ENCODE measurements at regions not wholly inside any gene's neighbourhood (a gene's known extent, or its start where the extent isn't known, plus 50 kb on each side); places are given as distances from the start of the nearest gene placed in this dataset.

- Histone ChIP-seq H2BK120ac (ENCODE audit: low read depth, low read length, poor library complexity, severe bottlenecking) (no peak overlapping the region), H3K79me1 (ENCODE audit: insufficient read depth, low read depth, low read length, poor library complexity, severe bottlenecking) (no peaks in the 10 kb centered on the region), H2AK5ac (ENCODE audit: insufficient read length, low read length) (no peak overlapping the region), H2AFZ (ENCODE audit: low read length) (no peak overlapping the region), H3K23me2 (ENCODE audit: insufficient read length, low read depth, low read length, poor library complexity, severe bottlenecking) (no peaks in the 10 kb centered on the region), H3K23ac (ENCODE audit: insufficient read length, low read depth, low read length) (no peak overlapping the region), H3K4ac (ENCODE audit: low read depth, low read length) (no peak overlapping the region), H3K4me1 (ENCODE audit: insufficient read depth, low read length) (no peaks in the 10 kb centered on the region), H3K56ac (ENCODE audit: insufficient read length, low read depth, low read length) (no peak overlapping the region), H2BK12ac (ENCODE audit: insufficient read length, low read depth, low read length) (no peak overlapping the region), H2BK20ac (ENCODE audit: low read depth, low read length, poor library complexity, severe bottlenecking) (no peak overlapping the region), H3K27me3 (ENCODE audit: insufficient read depth, low read length) (no peaks in the 10 kb centered on the region), H3K4me2 (ENCODE audit: insufficient read depth, insufficient read length, low read length) (no peak overlapping the region), H4K5ac (ENCODE audit: insufficient read length, low read depth, low read length) (no peak overlapping the region), H3K14ac (ENCODE audit: insufficient read depth, low read length) (no peak overlapping the region; the same call in 1 of the 2 replicates), H2BK5ac (ENCODE audit: insufficient read length, low read length) (no peak overlapping the region), H3T11ph (ENCODE audit: low read length) (no peak overlapping the region), H3K27ac (ENCODE audit: insufficient read length, low read depth, low read length) (no peak overlapping the region), H3K9ac (ENCODE audit: extremely low read depth, insufficient read length, low read length) (no peak overlapping the region), H3K9me3 (ENCODE audit: control insufficient read depth, low read depth, low read length) (no peaks in the 10 kb centered on the region), H4K91ac (ENCODE audit: insufficient read length, low read depth, low read length) (no peak overlapping the region), H3K18ac (ENCODE audit: insufficient read length, low read depth, low read length) (no peak overlapping the region), H3K79me2 (ENCODE audit: insufficient read depth, low read length) (no peaks in the 10 kb centered on the region), H4K8ac (replicated peaks; ENCODE audit: insufficient read length, low read depth, low read length) (no peak overlapping the region), H4K20me1 (ENCODE audit: control insufficient read depth, insufficient read depth, insufficient read length) (no peaks in the 10 kb centered on the region), H2BK15ac (ENCODE audit: low read depth, low read length) (no peak overlapping the region)
- H3K27ac Mint-ChIP-seq: no peak overlapping the region; a peak in 1 of 7 replicates
- H3K9me3 Mint-ChIP-seq: no peaks in the 10 kb centered on the region
- peaks cover 9 to 21% of the 10 kb centered on the region in 2 experiments for H3K4me1 Mint-ChIP-seq
- DNase-seq: no peak
- H3K27me3 Mint-ChIP-seq (ENCODE audit: low read depth): no peaks in the 10 kb centered on the region; the same call in 1 of the 2 replicates
- WGBS (ENCODE audit: extremely low coverage, insufficient read length, low lambda C conversion rate): no CpG with 5 or more reads among the region's 22 CpGs
- no peak for TF ChIP-seq CTCF (conservative IDR thresholded peaks at IDR 0.05)
- no peak overlapping the region for H3K4me3 Mint-ChIP-seq
- H3K36me3 Mint-ChIP-seq (ENCODE audit: insufficient read depth in 1 of 3, low read depth in 3 of 3): no peaks in the 10 kb centered on the region
Observed at GRCh38 chr10:131818510-131819234, 82.1 kb upstream of the PPP2R2D start.
